ENCODE measurements at regions not wholly inside any gene's neighbourhood (a gene's known extent, or its start where the extent isn't known, plus 50 kb on each side); places are given as distances from the start of the nearest gene placed in this dataset.

DNA sequence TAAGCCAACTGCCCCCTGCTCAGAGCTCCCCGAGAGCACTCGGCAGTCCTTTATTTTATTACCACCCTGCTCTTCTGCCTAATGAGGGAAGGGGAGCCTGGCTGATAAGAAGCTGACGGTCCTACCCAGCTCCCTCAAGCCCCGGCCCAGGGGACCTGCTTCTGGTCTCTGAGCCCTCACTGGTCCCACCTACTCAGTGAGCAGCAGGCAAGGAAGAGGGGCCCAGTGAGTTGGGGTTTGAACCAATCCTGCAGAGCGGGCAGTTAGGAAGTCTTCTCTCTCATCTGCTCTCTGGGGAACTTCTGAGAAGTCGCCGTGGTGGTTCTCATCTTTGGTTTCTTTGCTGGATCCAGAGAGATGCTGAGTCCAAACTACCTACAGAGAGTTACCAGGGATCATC, 218.9 kb downstream of the NDUFA10 start:
- CTCF ChIA-PET, result no interaction called here

DNA sequence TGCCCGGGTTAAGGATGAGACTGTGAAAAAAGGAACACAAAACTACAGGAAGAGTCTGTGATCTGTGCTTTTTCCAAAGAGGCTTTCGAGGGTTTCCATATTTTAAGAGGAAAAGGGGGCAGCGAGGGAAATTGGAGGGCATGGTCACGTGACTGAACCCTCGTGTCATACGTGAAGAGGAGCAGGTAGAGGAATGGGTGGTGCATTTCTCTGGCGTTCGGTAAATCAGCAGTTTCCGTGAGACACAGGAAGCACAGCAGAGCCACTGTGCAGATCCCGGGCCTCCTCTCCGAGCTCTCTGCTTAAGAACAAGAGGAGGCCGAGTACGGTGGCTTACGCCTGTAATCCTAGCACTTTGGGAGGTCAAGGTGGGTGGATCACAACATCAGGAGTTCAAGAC, 219.7 kb downstream of the NDUFA10 start:
- ChIA-PET POLR2A (no interaction called here), CTCF (interaction anchor here (1.0 kb wide), 1 partner anchor 15 kb away, joined by 3 read pairs; no protein-coding TSS in a partner anchor)

More for the DNA sequence above, 218.9 kb downstream of the NDUFA10 start:
- POLR2A ChIA-PET, result no interaction called here
- TF ChIP-seq, protein P1, sequence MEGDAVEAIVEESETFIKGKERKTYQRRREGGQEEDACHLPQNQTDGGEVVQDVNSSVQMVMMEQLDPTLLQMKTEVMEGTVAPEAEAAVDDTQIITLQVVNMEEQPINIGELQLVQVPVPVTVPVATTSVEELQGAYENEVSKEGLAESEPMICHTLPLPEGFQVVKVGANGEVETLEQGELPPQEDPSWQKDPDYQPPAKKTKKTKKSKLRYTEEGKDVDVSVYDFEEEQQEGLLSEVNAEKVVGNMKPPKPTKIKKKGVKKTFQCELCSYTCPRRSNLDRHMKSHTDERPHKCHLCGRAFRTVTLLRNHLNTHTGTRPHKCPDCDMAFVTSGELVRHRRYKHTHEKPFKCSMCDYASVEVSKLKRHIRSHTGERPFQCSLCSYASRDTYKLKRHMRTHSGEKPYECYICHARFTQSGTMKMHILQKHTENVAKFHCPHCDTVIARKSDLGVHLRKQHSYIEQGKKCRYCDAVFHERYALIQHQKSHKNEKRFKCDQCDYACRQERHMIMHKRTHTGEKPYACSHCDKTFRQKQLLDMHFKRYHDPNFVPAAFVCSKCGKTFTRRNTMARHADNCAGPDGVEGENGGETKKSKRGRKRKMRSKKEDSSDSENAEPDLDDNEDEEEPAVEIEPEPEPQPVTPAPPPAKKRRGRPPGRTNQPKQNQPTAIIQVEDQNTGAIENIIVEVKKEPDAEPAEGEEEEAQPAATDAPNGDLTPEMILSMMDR (IDR thresholded peaks at IDR 0.05; ENCODE audit: control extremely low read depth, extremely low read depth, low read depth, missing control alignments), result no peak
- DNase-seq (ENCODE audit: extremely low spot score), result no peak

DNA sequence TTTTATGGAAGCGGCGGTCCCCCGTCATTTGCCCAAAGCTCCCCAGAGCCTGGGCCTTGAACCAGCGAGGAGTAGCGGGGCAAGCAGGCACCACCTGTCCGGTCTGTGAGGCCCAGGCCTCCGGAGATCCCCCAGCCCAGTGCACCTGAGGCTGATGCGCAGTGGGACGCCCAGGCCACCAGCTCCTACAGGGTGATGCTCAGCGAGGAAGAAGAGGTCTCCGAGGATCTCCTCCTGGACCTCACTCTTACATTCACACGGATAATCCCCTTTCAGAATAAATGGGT, 220.2 kb downstream of the NDUFA10 start:
- POLR2A ChIA-PET, result no interaction called here
- TF ChIP-seq, protein P1 (IDR thresholded peaks at IDR 0.05; ENCODE audit: control extremely low read depth, extremely low read depth, low read depth, missing control alignments), result no peak
- CTCF ChIA-PET, result interaction anchor here (1.0 kb wide), 1 partner anchor 15 kb away, joined by 3 read pairs; no protein-coding TSS in a partner anchor
- DNase-seq (ENCODE audit: extremely low spot score), result no peak

More for the DNA sequence above, 219.7 kb downstream of the NDUFA10 start:
- TF ChIP-seq, protein P1 (IDR thresholded peaks at IDR 0.05; ENCODE audit: control extremely low read depth, extremely low read depth, low read depth, missing control alignments), result no peak
- no peak for DNase-seq (ENCODE audit: extremely low spot score)

DNA sequence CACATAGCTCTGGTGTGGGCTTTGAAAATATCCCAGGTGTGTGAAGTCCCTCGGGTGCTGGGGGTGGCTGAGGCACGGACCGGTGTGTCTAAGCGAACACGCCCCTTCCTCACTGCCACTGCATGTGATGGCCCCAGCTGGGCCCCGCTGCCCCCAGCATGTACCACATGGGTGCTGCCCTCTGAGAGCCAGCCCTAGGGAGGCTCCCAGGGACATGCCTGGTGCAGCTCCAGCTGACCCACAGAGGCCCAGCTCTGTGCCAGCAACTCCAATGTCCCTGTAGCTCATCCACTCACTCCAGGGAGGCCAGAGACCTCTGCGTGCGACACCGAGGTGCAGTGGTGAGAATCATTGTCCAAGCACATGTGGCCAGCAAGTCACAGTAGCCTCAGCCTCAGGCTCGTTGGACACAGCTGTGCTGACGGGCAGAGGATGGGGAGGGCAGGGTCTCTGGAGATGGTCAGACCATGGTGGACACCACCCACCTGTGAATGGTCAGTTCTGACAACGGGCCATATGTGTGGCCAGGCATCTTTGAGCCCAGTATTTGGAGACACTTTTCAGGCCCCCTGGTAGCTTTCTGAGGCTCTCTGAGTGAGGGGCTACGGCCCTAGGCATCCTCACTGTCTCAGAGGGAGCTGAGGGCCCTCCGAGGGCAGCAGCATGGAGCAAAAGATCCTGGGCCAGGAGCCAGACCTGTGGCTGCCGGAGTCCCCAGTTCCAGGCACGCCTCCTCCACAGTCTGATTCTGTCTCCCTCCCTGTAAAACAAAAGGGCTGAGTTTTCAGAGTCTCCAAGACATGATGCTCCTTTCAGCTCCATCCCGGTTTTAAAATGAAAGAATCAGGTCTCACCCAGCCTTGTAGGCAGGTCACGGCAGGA, 220.7 kb downstream of the NDUFA10 start:
- CTCF ChIA-PET, result interaction anchor here (0.7 kb wide), 1 partner anchor 39 kb away, joined by 3 read pairs; no protein-coding TSS in a partner anchor
- DNase-seq (ENCODE audit: extremely low spot score), result no peak
- TF ChIP-seq, protein P1 (IDR thresholded peaks at IDR 0.05; ENCODE audit: control extremely low read depth, extremely low read depth, low read depth, missing control alignments), result no peak
- POLR2A ChIA-PET, result no interaction called here

DNA sequence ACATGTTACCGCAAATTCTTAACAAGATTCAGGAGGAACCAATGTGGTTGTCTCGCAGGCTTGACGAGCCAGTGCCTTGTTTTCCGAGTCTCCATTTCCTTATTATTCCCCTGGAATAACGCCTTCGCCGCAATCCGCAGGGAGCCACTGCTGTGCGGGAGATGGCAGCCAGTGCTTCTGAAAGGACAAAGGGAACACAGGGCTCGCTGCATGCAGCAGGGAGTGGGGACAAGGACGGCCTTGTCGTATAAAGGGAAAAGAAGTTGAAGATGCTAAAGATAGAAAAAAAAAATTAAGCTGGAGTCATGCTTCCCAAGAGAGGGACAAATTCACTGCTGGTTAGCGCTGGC, 221.4 kb downstream of the NDUFA10 start:
- no peak for DNase-seq (ENCODE audit: extremely low spot score)
- POLR2A ChIA-PET, result no interaction called here
- CTCF ChIA-PET, result no interaction called here
- TF ChIP-seq, protein P1 (IDR thresholded peaks at IDR 0.05; ENCODE audit: control extremely low read depth, extremely low read depth, low read depth, missing control alignments), result no peak

DNA sequence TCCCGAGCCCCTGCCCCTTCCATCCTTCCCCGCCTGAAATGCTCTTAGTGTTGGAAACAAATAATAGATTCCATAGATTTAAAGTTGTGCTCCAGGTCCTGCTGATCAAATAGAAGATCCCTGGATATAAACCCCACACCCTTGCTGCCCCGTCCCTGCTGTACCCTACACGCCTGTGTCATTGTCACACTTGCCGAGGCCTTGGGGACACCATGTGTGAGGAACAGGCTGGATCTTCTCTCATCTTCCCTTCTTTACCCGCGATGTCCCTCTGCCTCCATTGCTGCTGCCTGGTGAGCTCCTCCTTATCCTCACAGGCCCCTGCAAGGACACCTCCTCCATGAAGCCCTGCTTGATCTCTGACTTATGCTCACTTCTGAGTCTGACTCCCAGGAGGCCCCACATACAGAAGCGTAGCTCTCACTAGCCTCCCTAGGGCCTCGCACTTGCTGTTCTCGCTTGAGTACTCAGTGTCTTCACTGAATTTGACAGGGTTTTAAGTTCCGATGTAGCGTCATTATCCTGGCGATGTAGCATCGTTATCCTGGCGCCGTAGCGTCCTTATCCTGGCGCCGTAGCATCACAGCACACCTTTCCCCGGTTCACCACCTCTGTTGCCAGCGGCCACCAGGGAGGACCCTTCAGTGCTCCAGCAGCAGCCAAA, 221.9 kb downstream of the NDUFA10 start:
- TF ChIP-seq, protein P1 (IDR thresholded peaks at IDR 0.05; ENCODE audit: control extremely low read depth, extremely low read depth, low read depth, missing control alignments), result no peak
- DNase-seq (ENCODE audit: extremely low spot score), result no peak
- ChIA-PET CTCF (no interaction called here), POLR2A (no interaction called here)

Measured in GM10248 (cell line).